Effector memory CD8-positive, alpha-beta T cell (primary cell): ENCODE measurements at regions not wholly inside any gene's neighbourhood (a gene's known extent, or its start where the extent isn't known, plus 50 kb on each side); places are given as distances from the start of the nearest gene placed in this dataset.
"Not testable (repeated sequence)": the region's sequence is repeated elsewhere in the genome, so short reads cannot be mapped to it uniquely, and the experiment has no call there.

Experiments
- ATAC-seq: fragments of 150-1000 bp; cut with Tn5 transposase; replicated peaks from 2 replicates; pipeline ENCODE4 v1.10.0; 2021; ENCODE audit warnings: mild to moderate bottlenecking, moderate library complexity
- DNase-seq, 3 experiments: peaks; one replicate each; pipeline ENCODE4 v3.0.0; 2021
- H3K27ac Mint-ChIP-seq, 2 donors: one replicate each; pipeline ENCODE4 v1.8.0; 2022; ENCODE audit warnings: mild to moderate bottlenecking in 2 of 2, mixed read lengths in 2 of 2, moderate library complexity in 2 of 2
- H3K27me3 Mint-ChIP-seq, 2 donors: one replicate each; pipeline ENCODE4 v1.8.0; 2022; ENCODE audit warnings: mixed read lengths in 2 of 2
- H3K36me3 Mint-ChIP-seq: one replicate; pipeline ENCODE4 v1.8.0; 2022; ENCODE audit warnings: mild to moderate bottlenecking, moderate library complexity, mixed read lengths; ENCODE audit not compliant: insufficient read depth
- H3K4me1 Mint-ChIP-seq, 2 donors: one replicate each; pipeline ENCODE4 v1.8.0; 2022; ENCODE audit warnings: low read depth in 2 of 2, mixed read lengths in 2 of 2
- H3K4me3 Mint-ChIP-seq, 2 donors: one replicate each; pipeline ENCODE4 v1.8.0; 2022; ENCODE audit warnings: mild to moderate bottlenecking in 2 of 2, mixed read lengths in 2 of 2, moderate library complexity in 2 of 2
- H3K9me3 Mint-ChIP-seq, 2 donors: one replicate each; pipeline ENCODE4 v1.8.0; 2022; ENCODE audit warnings: mixed read lengths in 2 of 2

DNA sequence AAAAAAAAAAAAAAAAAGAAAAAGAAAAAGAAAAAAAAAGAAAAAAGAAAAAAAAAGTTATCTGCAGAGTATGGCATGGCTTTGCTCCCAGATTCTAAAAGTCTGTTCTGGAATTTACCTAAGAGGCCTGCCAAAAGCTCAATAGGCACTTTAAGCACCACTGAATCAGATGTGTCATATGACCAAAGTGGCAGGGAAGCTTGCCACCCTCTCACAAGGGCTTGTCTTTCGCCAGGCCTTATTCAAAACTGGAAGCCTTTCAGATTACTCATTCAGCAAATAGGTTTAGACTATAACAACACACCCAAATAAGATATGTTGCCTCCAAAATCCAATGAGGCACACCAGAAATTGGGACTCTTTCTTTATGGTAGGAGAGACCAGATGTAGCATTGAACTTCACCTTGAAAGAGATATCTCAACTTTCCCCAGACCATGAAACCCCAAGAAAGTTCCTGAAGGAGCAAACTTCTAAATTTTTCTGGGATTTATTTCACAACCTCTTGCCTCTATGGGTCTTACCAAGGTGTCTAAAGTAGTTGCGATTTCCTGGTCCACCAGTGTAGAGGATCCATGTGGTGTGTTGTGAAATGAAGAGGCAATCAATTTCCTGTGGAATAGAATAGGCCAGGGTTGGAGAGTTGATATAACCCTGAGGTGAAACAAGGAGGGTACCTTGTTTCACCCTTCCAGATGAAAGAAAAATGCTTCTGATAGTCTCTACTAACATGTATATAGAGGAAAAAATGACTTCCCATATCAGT lies 218.8 kb downstream of the DAD1 start:
- Mint-ChIP-seq H3K4me3 (no peak overlapping the region), H3K27me3 (no peaks in the 10 kb centered on the region), H3K27ac (no peak overlapping the region), H3K4me1 (no peaks in the 10 kb centered on the region), H3K9me3 (no peaks in the 10 kb centered on the region), H3K36me3 (no peaks in the 10 kb centered on the region)
- no peak for DNase-seq
- ATAC-seq, result no peak

DNA sequence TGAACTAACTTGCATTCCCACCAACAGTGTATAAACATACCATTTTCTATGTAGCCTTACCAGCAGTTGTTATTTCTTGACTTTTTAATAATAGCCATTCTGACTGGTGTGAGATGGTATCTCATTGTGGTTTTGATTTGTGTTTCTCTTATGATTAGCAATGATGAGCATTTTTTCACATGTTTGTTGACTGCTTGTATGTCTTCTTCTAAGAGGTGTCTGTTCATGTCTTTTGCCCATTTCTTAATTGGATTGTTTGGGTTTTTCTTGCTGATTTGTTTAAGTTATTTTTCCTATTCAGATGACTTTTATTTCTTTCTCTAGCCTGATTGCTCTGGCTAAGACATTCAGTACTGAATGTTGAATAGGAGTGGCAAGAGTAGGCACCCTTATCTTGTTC lies 230.3 kb downstream of the DAD1 start:
- Mint-ChIP-seq H3K4me1 (no peaks in the 10 kb centered on the region), H3K27me3 (no peaks in the 10 kb centered on the region), H3K36me3 (no peaks in the 10 kb centered on the region), H3K27ac (no peak overlapping the region), H3K9me3 (no peaks in the 10 kb centered on the region), H3K4me3 (no peak overlapping the region)
- no peak for DNase-seq
- no peak for ATAC-seq

DNA sequence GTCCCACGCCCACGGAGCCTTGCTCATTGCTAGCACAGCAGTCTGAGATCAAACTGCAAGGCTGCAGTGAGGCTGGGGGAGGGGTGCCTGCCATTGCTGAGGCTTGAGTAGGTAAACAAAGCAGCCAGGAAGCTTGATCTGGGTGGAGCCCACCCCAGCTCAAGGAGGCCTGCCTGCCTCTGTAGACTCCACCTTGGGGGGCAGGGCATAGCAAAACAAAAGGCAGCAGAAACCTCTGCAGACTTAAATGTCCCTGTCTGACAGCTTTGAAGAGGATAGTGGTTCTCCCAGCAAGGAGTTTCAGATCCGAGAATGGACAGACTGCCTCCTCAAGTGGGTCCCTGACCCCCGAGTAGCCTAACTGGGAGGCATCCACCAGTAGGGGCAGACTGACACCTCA lies 239.7 kb downstream of the DAD1 start:
- H3K36me3 Mint-ChIP-seq, H3K27me3 Mint-ChIP-seq, DNase-seq, ATAC-seq, H3K27ac Mint-ChIP-seq, H3K4me1 Mint-ChIP-seq, H3K9me3 Mint-ChIP-seq, H3K4me3 Mint-ChIP-seq: not testable (repeated sequence)

DNA sequence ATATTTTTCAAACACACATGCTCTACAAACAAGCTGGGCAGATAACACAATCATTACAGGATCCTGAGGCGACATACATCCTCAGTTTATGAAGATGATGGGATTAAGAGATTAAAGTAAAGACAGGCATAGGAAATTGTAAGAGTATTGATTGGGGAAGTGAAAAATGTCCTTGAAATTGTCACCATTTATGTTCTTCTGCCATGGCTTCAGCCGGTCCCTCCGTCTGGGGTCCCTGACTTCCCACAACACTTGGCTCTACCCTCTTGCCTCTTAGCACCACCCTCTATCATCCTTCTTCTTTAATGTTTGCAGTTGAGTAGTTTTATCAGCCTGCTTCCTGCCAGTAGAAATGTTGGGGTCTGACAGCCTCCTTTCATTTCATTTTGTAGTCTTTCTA lies 244.4 kb downstream of the DAD1 start:
- no peaks in the 10 kb centered on the region for H3K36me3 Mint-ChIP-seq
- H3K9me3 Mint-ChIP-seq, result no peaks in the 10 kb centered on the region
- H3K4me3 Mint-ChIP-seq, result no peak overlapping the region
- ATAC-seq (no peak), DNase-seq (no peak)
- H3K27me3 Mint-ChIP-seq, result no peaks in the 10 kb centered on the region
- no peak overlapping the region for H3K27ac Mint-ChIP-seq
- H3K4me1 Mint-ChIP-seq, result no peaks in the 10 kb centered on the region

DNA sequence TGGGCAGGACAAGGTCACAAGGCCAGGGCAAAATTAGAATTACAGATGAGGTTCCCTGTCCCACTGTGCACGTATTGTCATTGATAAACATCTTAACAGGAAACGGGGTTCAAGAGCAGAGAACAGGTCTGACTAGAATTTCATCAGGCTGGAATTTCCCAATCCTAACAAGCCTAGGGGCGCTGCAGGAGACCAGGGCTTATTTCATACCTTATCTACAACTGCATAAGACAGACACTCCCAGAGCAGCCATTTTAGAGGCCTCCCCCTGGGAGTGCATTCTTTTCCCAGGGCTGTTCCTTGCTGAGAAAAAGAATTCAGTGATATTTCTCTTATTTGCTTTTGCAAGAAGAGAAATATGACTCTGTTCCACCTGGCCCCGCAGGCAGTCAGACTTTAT lies 244.8 kb downstream of the DAD1 start:
- H3K4me1 Mint-ChIP-seq, H3K27me3 Mint-ChIP-seq, DNase-seq, H3K36me3 Mint-ChIP-seq, H3K27ac Mint-ChIP-seq, H3K4me3 Mint-ChIP-seq, H3K9me3 Mint-ChIP-seq, ATAC-seq: not testable (repeated sequence)

DNA sequence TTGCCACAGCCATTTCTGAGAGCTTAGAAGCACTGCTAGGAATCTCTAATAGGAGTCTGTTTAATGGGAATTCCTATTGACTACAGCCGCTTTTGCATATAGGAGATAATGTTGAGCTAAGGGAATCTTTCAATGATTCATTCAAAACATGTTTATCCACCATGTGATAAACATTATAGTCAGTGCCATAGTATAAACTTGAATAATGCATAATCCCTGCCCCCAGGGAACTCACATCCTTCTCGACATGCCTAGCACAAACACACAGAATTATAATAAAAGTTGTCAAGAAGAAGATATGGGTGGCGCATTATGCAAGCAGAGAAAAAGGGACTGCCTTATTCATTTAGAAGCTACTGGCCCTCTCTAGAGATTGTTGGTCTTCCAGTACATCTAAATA lies 248.0 kb downstream of the DAD1 start:
- Mint-ChIP-seq H3K4me3 (no peak overlapping the region), H3K27me3 (no peaks in the 10 kb centered on the region), H3K4me1 (no peaks in the 10 kb centered on the region), H3K36me3 (no peaks in the 10 kb centered on the region), H3K27ac (no peak overlapping the region), H3K9me3 (no peaks in the 10 kb centered on the region)
- no peak for DNase-seq
- no peak for ATAC-seq

DNA sequence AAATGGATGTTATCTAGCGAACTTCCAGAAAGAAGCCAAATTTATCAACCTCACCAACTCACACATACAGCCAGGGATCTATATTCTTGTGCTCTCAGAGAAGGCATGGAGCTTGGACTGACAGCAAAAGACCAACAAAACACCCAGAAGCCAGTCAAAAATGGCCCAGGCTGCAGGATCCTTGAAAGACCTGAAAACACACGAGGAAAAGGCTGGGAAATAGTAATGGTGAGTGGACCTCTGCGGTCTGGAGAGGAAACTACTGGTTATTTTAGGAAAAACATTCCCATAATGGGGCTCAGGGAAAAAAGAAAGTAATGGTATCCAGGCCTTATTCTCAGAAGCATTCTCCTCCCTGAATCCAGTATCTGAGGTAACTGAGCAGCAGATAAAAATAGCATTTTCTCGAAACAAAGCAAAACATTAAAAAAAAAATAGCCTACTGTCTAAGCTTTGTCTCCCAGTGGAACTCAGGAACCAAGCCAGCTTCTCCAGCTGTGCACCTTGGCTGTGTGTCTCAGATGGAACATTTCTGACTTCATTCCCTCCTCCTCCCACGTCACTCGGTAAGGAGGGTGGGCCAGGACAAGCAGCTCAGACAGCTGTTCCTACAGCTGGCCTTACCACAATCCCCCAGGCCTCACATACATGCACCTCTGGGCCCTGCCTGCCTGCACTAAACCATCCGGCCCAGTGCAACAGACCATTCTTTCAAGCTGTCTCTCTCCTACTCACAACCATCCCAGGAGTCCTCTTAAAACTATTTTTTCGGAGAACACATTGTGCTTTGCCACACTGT lies 249.9 kb downstream of the DAD1 start:
- Mint-ChIP-seq H3K36me3 (no peaks in the 10 kb centered on the region), H3K27ac (no peak overlapping the region), H3K27me3 (no peaks in the 10 kb centered on the region), H3K4me1 (no peaks in the 10 kb centered on the region), H3K4me3 (no peak overlapping the region), H3K9me3 (no peaks in the 10 kb centered on the region)
- DNase-seq (no peak), ATAC-seq (no peak)

DNA sequence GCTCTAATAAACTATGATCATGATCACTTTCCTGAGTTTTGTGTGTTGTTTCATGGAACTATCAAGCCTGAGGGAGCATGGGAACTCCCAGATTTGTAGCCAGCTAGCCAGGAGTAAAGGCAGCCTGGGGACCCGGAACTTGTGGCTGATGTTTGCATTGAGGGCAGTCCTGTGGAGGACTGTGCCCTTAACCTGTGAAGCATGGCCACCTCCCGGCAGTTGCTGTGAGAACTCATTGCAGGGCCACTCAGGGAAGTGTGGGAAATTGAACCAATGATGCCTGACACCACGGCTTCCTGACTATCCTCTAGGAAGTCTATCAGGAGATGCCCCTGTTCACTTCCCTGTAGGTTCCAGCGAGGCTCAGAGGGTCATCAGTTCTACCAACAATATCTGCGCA lies 250.6 kb downstream of the DAD1 start:
- Mint-ChIP-seq H3K36me3 (no peaks in the 10 kb centered on the region), H3K9me3 (no peaks in the 10 kb centered on the region), H3K4me1 (no peaks in the 10 kb centered on the region), H3K4me3 (no peak overlapping the region), H3K27ac (no peak overlapping the region), H3K27me3 (no peaks in the 10 kb centered on the region)
- ATAC-seq, result no peak
- no peak for DNase-seq

DNA sequence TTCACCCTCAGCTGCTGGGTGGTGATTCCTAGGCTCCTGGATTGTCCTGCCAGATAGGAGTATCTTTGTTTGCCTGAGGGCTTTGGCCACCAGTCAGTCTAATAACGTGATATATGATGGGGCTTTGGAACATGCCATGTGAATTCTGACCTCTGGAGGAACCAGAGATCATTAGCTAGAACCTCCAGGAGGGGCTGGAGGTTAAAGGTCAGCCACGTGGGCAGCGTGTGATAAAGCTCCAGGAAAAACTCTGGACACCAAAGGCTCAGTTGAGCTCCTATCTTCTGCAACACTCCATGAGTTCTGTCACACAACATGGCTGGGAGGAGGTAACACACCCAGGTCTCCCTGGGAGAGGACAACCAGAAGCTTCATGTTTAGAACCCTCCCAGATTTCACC lies 251.1 kb downstream of the DAD1 start:
- DNase-seq, result no peak
- Mint-ChIP-seq H3K27me3 (no peaks in the 10 kb centered on the region), H3K9me3 (no peaks in the 10 kb centered on the region), H3K4me3 (no peak overlapping the region), H3K4me1 (no peaks in the 10 kb centered on the region), H3K36me3 (no peaks in the 10 kb centered on the region), H3K27ac (no peak overlapping the region)
- no peak for ATAC-seq

DNA sequence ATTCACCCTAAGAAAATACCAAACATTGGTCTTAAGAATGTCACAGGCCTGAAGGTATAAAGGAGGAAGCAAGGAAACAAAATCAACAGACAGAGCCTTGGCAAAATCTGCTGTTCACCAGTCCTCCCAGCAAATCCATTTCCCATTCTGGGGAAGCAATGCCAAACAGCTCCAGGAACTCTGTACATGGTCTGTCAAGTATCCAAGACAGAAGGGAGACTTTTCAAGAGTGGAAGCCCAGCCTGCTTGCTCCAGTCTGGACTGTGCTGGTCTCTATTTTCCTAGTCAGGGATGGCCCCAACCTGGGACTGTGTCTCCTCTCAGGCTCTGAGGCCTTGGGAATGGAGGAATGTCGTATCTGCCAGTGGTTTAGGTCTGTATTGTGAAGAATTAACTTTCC lies 251.5 kb downstream of the DAD1 start:
- no peaks in the 10 kb centered on the region for H3K36me3 Mint-ChIP-seq
- H3K9me3 Mint-ChIP-seq, result no peaks in the 10 kb centered on the region
- H3K27me3 Mint-ChIP-seq, result no peaks in the 10 kb centered on the region
- H3K4me3 Mint-ChIP-seq, result no peak overlapping the region
- H3K4me1 Mint-ChIP-seq, result no peaks in the 10 kb centered on the region
- DNase-seq, result no peak
- no peak for ATAC-seq
- H3K27ac Mint-ChIP-seq, result no peak overlapping the region

DNA sequence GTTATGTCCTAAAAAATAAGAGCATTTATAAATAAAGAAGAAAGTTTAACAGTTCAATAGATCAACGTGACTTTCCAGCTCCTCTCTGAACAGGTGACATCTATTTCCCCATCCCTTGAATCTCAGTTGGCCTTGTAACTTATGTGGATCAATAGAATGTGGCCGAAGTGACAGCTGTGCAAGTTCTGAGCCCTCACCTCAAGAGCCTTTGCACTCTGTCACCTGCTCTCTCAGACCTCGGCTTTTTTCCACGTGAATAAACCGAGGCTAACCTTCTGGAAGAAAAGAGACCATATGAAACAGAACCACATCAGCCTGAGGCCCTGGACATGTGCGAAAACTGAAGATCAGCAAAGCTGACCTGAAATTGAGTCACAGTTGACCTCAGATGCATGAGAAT lies 253.0 kb downstream of the DAD1 start:
- no peak for ATAC-seq
- H3K36me3 Mint-ChIP-seq, result no peaks in the 10 kb centered on the region
- H3K9me3 Mint-ChIP-seq, result no peaks in the 10 kb centered on the region
- no peaks in the 10 kb centered on the region for H3K27me3 Mint-ChIP-seq
- no peak for DNase-seq
- no peak overlapping the region for H3K27ac Mint-ChIP-seq
- no peak overlapping the region for H3K4me3 Mint-ChIP-seq
- no peaks in the 10 kb centered on the region for H3K4me1 Mint-ChIP-seq

DNA sequence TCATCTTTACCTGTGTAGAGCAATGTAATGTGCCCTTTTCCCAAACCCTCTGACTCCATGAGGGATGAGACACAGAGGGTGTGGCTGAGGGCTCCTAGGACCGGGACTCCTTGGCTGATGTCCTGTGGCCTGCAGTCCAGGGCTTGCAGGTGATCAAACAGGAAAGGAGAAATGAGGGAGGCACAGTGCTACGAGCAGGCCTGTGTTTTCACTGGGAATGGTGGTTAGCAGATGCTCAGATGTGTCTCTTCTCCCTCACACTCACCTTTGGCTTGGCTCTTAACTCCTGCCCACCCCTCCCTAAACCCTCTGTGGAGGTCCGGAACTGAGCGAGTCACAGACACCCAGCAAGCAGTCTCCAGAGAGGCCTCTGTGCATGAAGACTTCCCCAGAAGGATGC lies 254.4 kb downstream of the DAD1 start:
- Mint-ChIP-seq H3K27me3 (no peaks in the 10 kb centered on the region), H3K4me1 (no peaks in the 10 kb centered on the region), H3K4me3 (no peak overlapping the region), H3K9me3 (no peaks in the 10 kb centered on the region), H3K36me3 (no peaks in the 10 kb centered on the region), H3K27ac (no peak overlapping the region)
- no peak for ATAC-seq
- no peak for DNase-seq

DNA sequence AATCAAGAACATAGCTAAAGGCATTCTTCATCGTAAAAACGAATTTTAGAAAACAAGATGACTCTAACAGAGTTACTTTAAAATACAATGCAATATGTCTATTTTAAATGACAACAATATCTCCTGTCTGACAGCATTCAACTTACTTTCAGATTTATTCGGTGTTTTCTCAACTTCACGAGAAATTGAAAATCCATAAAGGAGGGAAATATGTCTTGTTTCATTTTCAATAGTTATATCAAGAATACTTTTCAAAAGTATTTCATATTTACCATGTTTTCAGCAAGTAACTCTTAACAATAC lies 254.8 kb downstream of the DAD1 start:
- DNase-seq (no peak), ATAC-seq (no peak)
- Mint-ChIP-seq H3K27me3 (no peaks in the 10 kb centered on the region), H3K36me3 (no peaks in the 10 kb centered on the region), H3K4me1 (no peaks in the 10 kb centered on the region), H3K27ac (no peak overlapping the region), H3K9me3 (no peaks in the 10 kb centered on the region), H3K4me3 (no peak overlapping the region)

DNA sequence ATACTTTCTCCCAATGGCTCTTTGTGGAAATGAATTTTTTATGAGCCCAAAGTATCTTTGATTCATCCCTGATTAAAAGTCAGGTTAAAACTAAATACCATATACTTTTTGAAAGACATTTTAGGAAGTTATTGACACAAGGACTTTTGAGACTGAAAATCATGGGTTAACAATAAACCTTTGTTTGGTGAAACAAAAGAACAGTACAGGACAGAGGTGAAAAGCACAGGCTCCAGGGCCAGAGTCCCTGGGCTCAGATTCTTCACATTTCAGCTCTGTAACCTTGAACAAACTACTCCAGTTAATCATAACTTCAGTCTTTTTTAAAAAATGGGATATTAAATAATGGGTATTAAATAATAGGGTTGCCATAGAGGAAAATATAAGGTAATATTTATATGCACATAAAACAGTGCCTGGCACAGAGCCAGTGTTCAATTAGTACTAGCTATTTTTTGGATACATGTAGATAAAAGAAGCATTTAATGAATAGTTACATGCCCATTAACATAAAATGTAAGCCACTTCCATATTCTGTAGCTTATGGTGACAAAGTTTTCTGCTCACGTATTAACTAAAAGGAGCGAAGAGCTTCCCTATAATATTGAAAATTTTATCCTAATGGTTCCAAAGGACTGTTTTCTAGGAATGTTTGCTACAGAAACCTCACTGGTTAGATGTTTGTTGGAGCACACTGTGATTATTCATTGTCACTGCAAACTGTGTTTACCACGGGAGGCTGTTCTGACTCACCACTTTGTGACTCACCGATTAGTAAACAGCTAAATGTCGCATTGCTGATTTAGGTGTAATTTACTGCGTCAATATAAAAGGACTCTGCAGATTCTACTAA lies 255.4 kb downstream of the DAD1 start:
- ATAC-seq, result no peak
- Mint-ChIP-seq H3K9me3 (no peaks in the 10 kb centered on the region), H3K27me3 (no peaks in the 10 kb centered on the region), H3K4me3 (no peak overlapping the region), H3K27ac (no peak overlapping the region), H3K4me1 (no peaks in the 10 kb centered on the region), H3K36me3 (no peaks in the 10 kb centered on the region)
- no peak for DNase-seq
